Erythroblast (primary cell): ENCODE measurements at regions not wholly inside any gene's neighbourhood (a gene's known extent, or its start where the extent isn't known, plus 50 kb on each side); places are given as distances from the start of the nearest gene placed in this dataset.

Experiments used
- DNase-seq, 2 experiments: peaks; one replicate each; lab custom pipeline; 2025; lab: John Stamatoyannopoulos, UW
- GATA1 ChIP-seq: IDR thresholded peaks from 2 replicates; pipeline ENCODE4 v1.6.1; 2011; ENCODE audit warnings: low read depth, mild to moderate bottlenecking, control low read depth, low read length, moderate library complexity
- POLR2A ChIP-seq: IDR thresholded peaks from 2 replicates; pipeline ENCODE4 v1.6.1; 2011; ENCODE audit warnings: mild to moderate bottlenecking, low read length

DNA sequence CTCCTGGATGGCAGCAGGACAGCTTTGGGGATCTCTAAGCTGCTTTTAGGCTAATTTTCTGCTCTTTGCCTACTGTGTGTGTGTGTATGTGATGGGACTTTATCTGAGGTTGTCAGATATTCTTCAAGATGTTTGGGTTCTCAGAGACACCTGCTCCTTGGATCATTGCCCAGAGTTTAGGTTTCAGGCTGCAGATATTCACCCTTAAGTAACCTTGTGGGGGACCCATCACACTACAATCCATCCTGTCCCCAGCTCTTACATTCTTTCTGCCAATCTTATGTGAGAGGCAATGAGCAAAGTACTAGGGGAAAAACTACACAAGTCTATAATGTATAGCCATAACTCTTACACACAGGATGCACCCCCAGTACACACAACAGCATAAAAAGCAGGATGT is 263.0 kb upstream of the ZWINT start:
- TF ChIP-seq POLR2A (no peak), GATA1 (no peak)
- no peak for DNase-seq

DNA sequence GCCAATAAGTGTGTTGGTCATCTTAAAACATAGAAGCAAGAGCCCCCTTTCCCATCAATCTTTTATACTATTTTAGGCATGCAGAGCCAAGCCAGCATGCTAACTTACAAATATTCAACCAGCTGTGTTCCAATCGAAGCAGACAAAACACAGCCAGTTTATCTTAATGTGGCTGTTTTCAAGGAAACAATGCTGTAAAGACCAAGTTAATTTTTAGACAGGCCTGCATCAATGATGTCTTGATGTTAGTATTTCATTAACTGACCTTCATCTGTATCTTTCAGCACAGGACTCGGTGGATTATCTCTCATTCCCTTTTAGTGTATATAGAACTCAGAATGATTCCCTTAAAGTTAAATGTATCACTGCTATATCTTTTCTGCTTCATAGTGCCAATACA is 262.0 kb upstream of the ZWINT start:
- no peak for TF ChIP-seq POLR2A
- TF ChIP-seq GATA1 = no peak
- no peak for DNase-seq

DNA sequence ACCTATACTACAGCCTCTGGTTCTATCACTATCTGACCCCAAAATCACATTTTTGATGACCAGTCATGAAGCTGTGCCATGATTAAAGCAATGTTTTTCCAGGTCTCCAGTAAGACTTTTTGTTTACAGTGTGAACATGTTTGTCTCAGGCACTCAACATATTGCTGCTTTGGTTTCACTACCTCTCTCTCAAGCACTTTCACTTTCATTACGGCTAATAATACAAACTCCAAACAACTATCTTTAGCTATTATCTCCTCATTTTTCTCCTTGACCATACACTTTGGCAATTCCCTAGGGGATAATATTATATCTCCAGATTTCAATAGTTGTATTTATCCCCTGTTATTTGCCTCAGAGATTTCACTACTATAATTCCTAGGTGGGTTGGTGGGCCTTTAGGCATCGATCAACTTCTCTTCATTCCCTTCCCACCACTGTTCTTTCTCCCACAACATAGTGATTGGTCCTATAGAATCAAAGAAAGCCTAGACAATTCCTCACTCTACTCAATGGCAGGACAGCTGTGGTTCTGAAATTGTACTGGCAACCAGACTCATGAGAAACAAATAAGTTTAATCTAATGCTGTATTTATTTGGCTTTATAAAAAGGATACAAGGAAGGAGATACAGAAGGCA is 261.4 kb upstream of the ZWINT start:
- no peak for DNase-seq
- TF ChIP-seq POLR2A (no peak), GATA1 (no peak)

DNA sequence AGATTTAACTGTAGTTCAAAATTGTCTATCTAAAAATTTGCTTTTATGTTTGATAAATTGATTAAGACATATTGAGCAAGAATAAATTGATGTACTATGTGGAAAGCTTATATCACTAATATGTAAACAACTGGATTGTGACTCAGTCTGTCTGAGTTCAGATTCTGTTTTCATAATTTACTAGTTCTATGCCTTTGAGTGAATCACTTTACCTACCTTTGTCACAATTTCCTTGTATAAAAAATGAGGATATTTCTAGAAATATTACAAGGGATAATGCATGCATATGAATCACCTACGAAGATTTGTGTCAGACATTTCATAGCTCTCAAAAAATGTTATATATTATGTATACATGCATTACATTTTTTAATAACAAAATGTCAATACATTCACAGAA is 245.1 kb upstream of the ZWINT start:
- TF ChIP-seq GATA1 (no peak), POLR2A (no peak)
- no peak for DNase-seq

DNA sequence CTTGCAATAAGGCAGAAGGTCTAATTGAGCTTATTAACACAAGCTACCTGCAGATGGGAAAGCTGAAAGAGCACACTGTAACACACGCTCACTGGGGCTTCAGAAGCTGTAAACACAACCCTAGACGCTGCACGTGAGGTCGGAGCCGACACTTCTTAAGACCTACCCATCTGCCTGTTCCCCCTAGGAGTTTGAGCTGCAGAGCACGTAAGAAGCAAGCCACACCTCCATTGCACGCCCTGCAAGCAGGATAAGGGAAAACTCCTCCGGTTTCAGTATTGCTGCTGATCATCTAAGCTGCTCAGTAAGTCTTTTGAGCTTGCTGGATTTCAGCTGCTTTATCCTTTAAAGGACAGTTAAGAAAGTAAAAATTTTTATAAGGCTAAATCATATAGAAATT is 244.0 kb upstream of the ZWINT start:
- TF ChIP-seq GATA1 (no peak), POLR2A (no peak)
- no peak for DNase-seq

DNA sequence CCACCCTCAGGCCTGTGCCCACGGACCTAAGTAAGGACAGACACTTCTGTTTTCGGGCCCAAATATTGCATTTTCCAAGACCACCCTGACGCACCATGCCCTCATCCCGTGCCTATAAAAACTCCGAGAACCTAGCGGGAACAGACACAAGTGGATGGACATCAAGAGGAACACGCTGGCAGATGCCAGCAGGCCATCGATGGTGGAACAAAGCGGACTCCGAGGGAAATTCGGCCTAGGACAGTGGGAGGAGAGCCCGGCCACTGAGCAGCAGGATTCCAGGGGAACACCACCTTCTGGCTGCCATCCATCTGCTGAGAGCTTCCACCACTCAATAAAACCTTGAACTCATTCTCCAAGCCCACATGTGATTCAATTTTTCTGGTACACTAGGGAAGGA is 243.6 kb upstream of the ZWINT start:
- no peak for DNase-seq
- TF ChIP-seq GATA1 = no peak
- TF ChIP-seq POLR2A = no peak

DNA sequence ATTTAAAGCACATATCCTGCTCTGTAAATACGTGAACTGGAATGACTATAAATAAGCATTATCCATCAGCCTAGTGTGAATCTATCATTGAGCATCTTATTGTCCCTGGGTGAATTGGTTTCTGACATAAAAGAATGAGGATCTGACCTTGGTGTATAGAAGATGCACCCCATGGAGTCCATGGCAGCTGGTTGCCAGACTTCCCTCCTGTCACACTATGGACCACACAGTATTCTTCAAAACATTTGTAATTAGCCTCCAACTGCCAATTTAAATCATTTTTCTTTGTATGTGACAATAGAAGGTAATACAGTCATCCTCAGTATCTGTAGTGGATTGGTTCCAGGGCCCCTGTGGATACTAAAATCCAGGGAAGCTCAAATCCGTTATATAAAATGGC is 238.1 kb upstream of the ZWINT start:
- DNase-seq = no peak
- TF ChIP-seq POLR2A (no peak), GATA1 (no peak)

DNA sequence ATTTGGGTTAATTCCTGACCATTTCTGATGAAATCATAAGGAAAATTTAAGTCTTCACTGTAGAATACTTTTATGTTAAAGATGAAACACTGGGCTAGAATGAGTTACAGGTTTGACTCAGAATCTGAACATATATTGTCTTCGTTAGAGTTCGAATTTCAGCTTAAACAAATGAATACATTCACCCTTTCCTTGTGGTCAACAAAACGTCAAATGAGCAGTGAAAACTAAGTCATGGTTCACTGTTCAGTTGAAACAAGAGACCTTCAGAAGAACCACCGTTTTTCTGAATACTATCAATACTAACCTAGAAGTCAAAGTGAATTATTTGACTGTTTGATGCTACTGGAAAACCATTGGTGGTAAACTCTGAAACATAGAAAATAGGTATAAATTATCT is 235.2 kb upstream of the ZWINT start:
- DNase-seq = no peak
- no peak for TF ChIP-seq GATA1
- TF ChIP-seq POLR2A = no peak

DNA sequence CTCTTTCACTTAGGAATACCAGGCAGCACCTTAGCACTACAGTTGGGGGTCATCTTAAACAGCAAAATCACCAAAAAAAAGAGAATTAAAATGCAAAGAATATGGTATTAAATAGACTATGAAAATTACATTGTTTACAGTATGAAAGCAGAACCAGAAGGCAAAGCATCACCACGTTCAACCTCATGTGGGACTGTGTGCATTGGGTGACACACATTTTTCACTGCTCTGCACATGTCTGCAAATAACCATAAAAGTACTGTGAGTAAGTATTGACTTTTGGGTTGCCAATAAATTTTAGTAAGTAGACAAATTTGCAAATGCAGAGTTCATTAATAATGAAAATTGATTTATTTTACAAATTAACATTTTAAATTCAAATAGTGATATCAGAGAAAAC is 232.1 kb upstream of the ZWINT start:
- no peak for TF ChIP-seq POLR2A
- no peak for TF ChIP-seq GATA1
- DNase-seq = no peak

DNA sequence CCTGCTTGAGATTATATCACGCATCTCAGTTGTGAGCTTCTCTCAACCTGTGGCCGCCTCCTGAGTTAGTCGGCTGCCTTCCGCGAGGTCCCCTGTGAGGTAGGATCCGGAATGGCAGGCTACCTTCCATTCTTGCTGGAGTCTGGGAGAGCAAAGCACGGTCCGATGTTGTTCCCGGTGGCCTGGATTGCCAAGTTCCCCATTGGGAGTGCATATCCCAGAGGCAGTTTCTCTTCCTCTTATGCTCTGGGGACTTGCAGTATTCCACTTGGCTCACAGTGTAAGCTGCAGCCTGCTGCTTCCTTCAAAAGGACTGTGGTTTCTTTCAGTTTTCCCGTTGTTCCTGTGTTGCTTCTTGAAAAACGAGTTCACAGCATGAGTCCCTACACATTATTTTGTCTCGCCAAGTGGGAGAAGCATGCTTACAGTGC is 225.4 kb upstream of the ZWINT start:
- DNase-seq = no peak
- no peak for TF ChIP-seq POLR2A
- TF ChIP-seq GATA1 = no peak

DNA sequence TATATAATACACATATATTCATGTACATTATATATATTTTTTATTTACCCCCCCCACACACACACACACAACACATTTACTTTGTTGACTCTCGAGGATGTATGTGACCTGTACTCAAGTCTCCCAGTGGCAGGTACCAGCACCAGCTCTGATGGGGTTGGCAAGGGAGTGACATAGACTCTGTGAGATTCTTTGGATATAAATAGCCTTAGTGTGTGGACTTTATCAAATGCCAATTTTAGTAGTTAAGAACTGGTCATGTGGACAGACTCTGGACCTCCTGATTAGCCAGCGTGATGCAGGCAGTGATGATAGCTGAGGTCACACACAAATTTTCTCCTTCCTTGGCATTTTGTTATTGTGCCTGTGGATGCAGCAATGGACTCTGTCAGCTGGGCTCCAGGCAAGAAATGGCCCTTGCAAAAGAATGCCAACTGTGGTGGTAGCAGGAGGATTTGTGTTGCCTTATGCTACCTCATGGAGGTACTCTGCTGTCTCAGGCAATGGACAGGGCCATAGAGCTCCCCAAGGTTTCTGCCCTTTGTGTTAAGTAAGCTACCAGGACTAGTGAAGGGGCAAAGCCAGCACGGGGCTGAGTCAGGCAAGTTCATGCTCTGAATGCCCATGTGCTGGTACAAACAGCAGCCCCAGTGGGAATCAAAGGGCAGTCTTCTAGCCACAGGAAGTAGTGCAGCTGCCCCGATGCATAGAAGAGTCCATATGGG is 224.6 kb upstream of the ZWINT start:
- TF ChIP-seq GATA1 (no peak), POLR2A (no peak)
- no peak for DNase-seq

DNA sequence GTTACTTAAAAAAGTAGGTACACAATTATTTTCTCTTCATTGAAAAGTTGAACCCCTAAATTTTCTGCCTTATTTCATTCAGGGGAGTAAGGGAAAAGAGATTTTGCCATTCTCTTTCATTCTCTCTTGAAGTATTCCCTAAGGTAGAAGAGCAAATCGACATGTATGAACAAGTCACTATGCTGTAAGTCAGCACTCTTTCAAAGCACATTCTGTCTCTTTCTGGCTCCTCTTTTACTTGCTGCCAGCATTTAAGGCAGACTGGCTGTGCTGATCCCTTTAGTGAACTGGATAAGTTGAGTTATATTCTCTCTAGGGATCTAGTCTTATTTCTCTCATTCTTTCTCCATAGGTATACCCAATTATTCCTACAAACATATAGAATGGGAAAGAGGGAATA is 222.3 kb upstream of the ZWINT start:
- no peak for TF ChIP-seq POLR2A
- no peak for DNase-seq

DNA sequence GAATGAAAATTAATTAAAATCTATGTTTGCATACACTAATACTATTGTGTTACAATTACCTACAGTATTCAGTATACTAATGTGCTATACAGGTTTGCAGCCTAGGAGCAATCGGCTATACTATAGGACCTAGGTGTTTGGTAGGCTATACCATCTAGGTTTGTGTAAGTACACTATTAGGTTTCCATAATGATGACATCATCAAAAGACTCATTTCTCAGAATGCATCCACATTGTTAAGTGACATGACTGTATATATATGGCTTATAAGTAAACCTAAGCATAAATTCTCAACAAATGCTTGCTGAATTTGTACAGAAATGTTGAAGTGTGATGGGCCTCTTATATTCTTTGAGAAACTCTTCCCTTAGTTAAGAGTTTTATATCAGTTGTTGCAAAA is 206.5 kb upstream of the ZWINT start:
- DNase-seq = no peak
- TF ChIP-seq POLR2A = no peak
- TF ChIP-seq GATA1 = no peak

DNA sequence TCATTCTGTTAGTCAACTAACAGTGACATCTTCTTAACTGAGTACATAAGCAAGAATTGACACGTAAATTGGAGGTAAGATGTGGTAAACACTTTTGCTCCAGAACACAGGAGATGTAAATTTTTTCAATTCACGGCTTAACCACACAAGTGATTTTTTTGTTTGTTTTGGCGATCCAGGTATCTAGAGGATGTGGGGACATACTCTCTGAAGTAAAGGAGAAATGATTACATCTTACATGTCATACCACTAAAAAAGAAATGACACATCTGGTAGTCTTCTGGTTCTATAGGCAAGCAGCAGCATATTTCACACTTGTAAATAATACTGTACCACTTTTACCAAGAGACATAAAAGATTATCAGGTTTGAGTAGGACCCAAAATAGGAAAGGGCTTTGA is 200.3 kb upstream of the ZWINT start:
- DNase-seq = no peak
- TF ChIP-seq POLR2A = no peak
- no peak for TF ChIP-seq GATA1

DNA sequence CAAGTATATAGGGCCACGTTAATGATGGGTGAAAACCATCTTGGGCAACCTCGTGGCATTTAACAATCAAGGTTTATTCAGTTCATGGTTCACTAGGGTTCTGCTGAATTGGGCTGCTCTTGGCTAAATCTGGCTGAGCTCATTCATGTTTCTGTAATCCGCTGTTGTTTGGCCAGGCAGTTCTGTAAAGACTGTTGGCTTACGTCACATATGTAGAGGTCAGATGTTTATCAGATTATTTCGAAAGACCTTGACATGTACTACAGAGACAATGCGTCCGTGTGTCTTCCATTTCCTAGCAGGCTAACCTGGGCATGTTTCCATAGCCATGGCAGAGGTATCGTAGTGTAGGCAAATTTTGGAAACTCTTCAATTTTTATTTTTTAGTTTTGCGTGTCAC is 190.0 kb upstream of the ZWINT start:
- TF ChIP-seq POLR2A = no peak
- TF ChIP-seq GATA1 = no peak
- DNase-seq = no peak
